GM19455 (cell line): ENCODE measurements at regions not wholly inside any gene's neighbourhood (a gene's known extent, or its start where the extent isn't known, plus 50 kb on each side); places are given as distances from the start of the nearest gene placed in this dataset.

ENCODE experiments used
- ATAC-seq: cut with Tn5 transposase; IDR thresholded peaks from one replicate; pipeline ENCODE4 v1.9.1; 2021; ENCODE audit not compliant: unreplicated experiment

GRCh38 chr2:790634-791245, 113.5 kb upstream of the TMEM18 start:
- no peak for ATAC-seq

- no peak for ATAC-seq
Measured at GRCh38 chr2:790081-790480, 112.9 kb upstream of the TMEM18 start.

- ATAC-seq = no peak
Measured at GRCh38 chr2:789529-789928, 112.3 kb upstream of the TMEM18 start.

GRCh38 chr2:788227-789032, 111.2 kb upstream of the TMEM18 start:
- ATAC-seq = no peak

- no peak for ATAC-seq
Measured at GRCh38 chr2:784753-785152, 107.5 kb upstream of the TMEM18 start.

GRCh38 chr2:780581-780980, 103.4 kb upstream of the TMEM18 start:
- ATAC-seq = no peak

- no peak for ATAC-seq
Measured at GRCh38 chr2:780002-780401, 102.8 kb upstream of the TMEM18 start.

- no peak for ATAC-seq
Measured at GRCh38 chr2:778731-779350, 101.6 kb upstream of the TMEM18 start.

GRCh38 chr2:777546-777945, 100.3 kb upstream of the TMEM18 start:
- no peak for ATAC-seq

GRCh38 chr2:777051-777450, 99.8 kb upstream of the TMEM18 start:
- no peak for ATAC-seq

GRCh38 chr2:776487-776886, 99.3 kb upstream of the TMEM18 start:
- no peak for ATAC-seq

GRCh38 chr2:776038-776437, 98.8 kb upstream of the TMEM18 start:
- no peak for ATAC-seq

GRCh38 chr2:774436-774835, 97.2 kb upstream of the TMEM18 start:
- ATAC-seq = no peak

- ATAC-seq = no peak
Measured at GRCh38 chr2:773256-774160, 96.3 kb upstream of the TMEM18 start.

GRCh38 chr2:771538-771937, 94.3 kb upstream of the TMEM18 start:
- no peak for ATAC-seq

GRCh38 chr2:770776-771175, 93.6 kb upstream of the TMEM18 start:
- no peak for ATAC-seq

GRCh38 chr2:769771-770170, 92.6 kb upstream of the TMEM18 start:
- no peak for ATAC-seq

GRCh38 chr2:768451-768850, 91.2 kb upstream of the TMEM18 start:
- ATAC-seq = no peak

- no peak for ATAC-seq
Measured at GRCh38 chr2:767944-768343, 90.7 kb upstream of the TMEM18 start.

GRCh38 chr2:767440-767839, 90.2 kb upstream of the TMEM18 start:
- ATAC-seq = no peak

GRCh38 chr2:766255-766654, 89.0 kb upstream of the TMEM18 start:
- ATAC-seq = no peak
